Lower lobe of right lung (tissue), 2 donors: ENCODE measurements at regions not wholly inside any gene's neighbourhood (a gene's known extent, or its start where the extent isn't known, plus 50 kb on each side); places are given as distances from the start of the nearest gene placed in this dataset.
"Not testable (repeated sequence)": the region's sequence is repeated elsewhere in the genome, so short reads cannot be mapped to it uniquely, and the experiment has no call there.

ENCODE experiments used
- ATAC-seq, 2 donors: fragments of 200-7000 bp; cut with Tn5 transposase; one replicate each; pipeline ENCODE4 v1.9.1; 2020 to 2022; ENCODE audit warnings: mild to moderate bottlenecking in 2 of 2, moderate library complexity in 2 of 2
- DNase-seq: peaks from one replicate; pipeline ENCODE4 v3.0.0-alpha.2; 2020
- H3K27ac ChIP-seq: fragments of 200-600 bp; one replicate; pipeline ENCODE4 v1.8.0; 2022
- H3K27me3 ChIP-seq: fragments of 200-600 bp; one replicate; pipeline ENCODE4 v1.8.0; 2022; ENCODE audit warnings: low read depth
- H3K36me3 ChIP-seq: fragments of 200-600 bp; one replicate; pipeline ENCODE4 v1.8.0; 2022; ENCODE audit warnings: mild to moderate bottlenecking
- H3K4me1 ChIP-seq: fragments of 200-600 bp; one replicate; pipeline ENCODE4 v1.8.0; 2022
- H3K4me3 ChIP-seq: fragments of 200-600 bp; one replicate; pipeline ENCODE4 v1.8.0; 2022; ENCODE audit warnings: mild to moderate bottlenecking
- H3K9me3 ChIP-seq: fragments of 200-600 bp; one replicate; pipeline ENCODE4 v1.8.0; 2022
- intact Hi-C: fragments of 100-400 bp; cut with DNase I; formaldehyde crosslinking; loops from one replicate; pipeline ENCODE4 v1.11.0; 2022
- TF ChIP-seq, protein P1 (sequence below): fragments of 200-600 bp; IDR thresholded peaks from one replicate; pipeline ENCODE4 v1.8.0; 2022; ENCODE audit warnings: antibody characterized with exemption, mild to moderate bottlenecking
- donor health status: DM: no; HTN: yes; CAD: no; lungs with severe emphysema.

GRCh38 chr3:59185591-59186369, 136.0 kb upstream of the CFAP20DC start:
- Histone ChIP-seq H3K4me3 (no peak overlapping the region), H3K27me3 (no peaks in the 10 kb centered on the region), H3K36me3 (no peaks in the 10 kb centered on the region), H3K9me3 (no peaks in the 10 kb centered on the region), H3K27ac (no peak overlapping the region), H3K4me1 (no peaks in the 10 kb centered on the region)
- DNase-seq, result no peak
- TF ChIP-seq, protein P1, sequence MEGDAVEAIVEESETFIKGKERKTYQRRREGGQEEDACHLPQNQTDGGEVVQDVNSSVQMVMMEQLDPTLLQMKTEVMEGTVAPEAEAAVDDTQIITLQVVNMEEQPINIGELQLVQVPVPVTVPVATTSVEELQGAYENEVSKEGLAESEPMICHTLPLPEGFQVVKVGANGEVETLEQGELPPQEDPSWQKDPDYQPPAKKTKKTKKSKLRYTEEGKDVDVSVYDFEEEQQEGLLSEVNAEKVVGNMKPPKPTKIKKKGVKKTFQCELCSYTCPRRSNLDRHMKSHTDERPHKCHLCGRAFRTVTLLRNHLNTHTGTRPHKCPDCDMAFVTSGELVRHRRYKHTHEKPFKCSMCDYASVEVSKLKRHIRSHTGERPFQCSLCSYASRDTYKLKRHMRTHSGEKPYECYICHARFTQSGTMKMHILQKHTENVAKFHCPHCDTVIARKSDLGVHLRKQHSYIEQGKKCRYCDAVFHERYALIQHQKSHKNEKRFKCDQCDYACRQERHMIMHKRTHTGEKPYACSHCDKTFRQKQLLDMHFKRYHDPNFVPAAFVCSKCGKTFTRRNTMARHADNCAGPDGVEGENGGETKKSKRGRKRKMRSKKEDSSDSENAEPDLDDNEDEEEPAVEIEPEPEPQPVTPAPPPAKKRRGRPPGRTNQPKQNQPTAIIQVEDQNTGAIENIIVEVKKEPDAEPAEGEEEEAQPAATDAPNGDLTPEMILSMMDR, result no peak
- ATAC-seq, result no peak
- intact Hi-C loops, result no loop called here

- intact Hi-C loops, result no loop called here
- Histone ChIP-seq H3K4me1 (no peaks in the 10 kb centered on the region), H3K27me3 (no peaks in the 10 kb centered on the region), H3K4me3 (no peak overlapping the region), H3K27ac (no peak overlapping the region), H3K9me3 (no peaks in the 10 kb centered on the region), H3K36me3 (no peaks in the 10 kb centered on the region)
- no peak for DNase-seq
- TF ChIP-seq, protein P1, result no peak
- no peak for ATAC-seq
These were observed 130.2 kb upstream of the CFAP20DC start for GRCh38 chr3:59180006-59180405.

DNA sequence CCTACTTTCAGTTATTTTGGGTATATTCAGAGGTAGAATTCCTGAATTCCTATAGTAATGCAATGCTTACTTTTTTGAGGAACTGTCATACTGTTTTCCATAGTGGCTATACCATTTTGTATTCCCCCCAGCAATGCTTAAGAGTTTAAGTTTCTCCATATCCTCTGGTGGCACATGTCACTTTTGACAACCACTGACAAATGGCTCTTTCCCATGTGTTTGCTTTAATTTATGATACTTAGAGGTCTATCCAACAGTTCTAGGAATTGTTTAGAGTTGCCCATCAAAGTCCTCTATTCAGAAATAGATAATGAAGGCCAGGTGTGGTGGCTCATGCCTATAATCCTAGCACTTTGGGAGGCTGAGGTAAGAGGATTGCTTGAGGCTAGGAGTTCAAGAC, 128.9 kb upstream of the CFAP20DC start:
- intact Hi-C loops, result no loop called here
- no peaks in the 10 kb centered on the region for H3K9me3 ChIP-seq

GRCh38 chr3:59171491-59171890, 121.7 kb upstream of the CFAP20DC start:
- intact Hi-C loops, result no loop called here
- TF ChIP-seq, protein P1, result no peak
- ATAC-seq (no peak), DNase-seq (no peak)
- no peak overlapping the region for H3K27ac ChIP-seq
- H3K27me3 ChIP-seq, result no peaks in the 10 kb centered on the region
- no peak overlapping the region for H3K4me3 ChIP-seq
- H3K4me1 ChIP-seq, result no peaks in the 10 kb centered on the region
- H3K9me3 ChIP-seq, result no peaks in the 10 kb centered on the region
- H3K36me3 ChIP-seq, result no peaks in the 10 kb centered on the region

More for the DNA sequence above, 128.9 kb upstream of the CFAP20DC start:
- TF ChIP-seq, protein P1, result no peak
- no peaks in the 10 kb centered on the region for H3K4me1 ChIP-seq
- no peak overlapping the region for H3K4me3 ChIP-seq
- DNase-seq (no peak), ATAC-seq (no peak)
- no peaks in the 10 kb centered on the region for H3K27me3 ChIP-seq
- H3K27ac ChIP-seq, result no peak overlapping the region
- no peaks in the 10 kb centered on the region for H3K36me3 ChIP-seq

- H3K4me3 ChIP-seq, H3K9me3 ChIP-seq, H3K4me1 ChIP-seq, H3K27ac ChIP-seq, ATAC-seq, intact Hi-C loops, DNase-seq, H3K27me3 ChIP-seq, H3K36me3 ChIP-seq: not testable (repeated sequence)
These were observed 120.3 kb upstream of the CFAP20DC start for GRCh38 chr3:59170166-59170565.

DNA sequence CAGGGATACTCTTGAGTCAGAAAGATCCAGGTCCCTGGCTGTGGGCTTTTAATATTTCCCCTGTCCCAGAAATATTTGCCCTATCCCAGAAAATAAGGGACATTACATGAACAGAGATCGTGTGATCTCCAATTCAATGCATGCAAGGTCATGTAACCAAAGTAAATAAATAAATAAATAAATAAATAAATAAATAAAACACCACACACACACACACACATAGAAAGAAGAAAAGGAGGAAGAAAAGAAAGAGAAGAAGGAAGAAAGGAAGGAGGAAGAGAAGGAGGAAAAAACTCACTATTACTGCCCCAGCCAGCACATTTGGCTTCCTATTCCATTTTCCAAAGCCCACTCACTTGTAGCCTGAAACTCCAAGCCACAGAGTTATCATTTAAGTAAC, 117.9 kb upstream of the CFAP20DC start:
- Histone ChIP-seq H3K4me1 (no peaks in the 10 kb centered on the region), H3K4me3 (no peak overlapping the region), H3K9me3 (no peaks in the 10 kb centered on the region), H3K27ac (no peak overlapping the region), H3K27me3 (no peaks in the 10 kb centered on the region), H3K36me3 (no peaks in the 10 kb centered on the region)
- ATAC-seq (no peak), DNase-seq (no peak)
- intact Hi-C loops, result no loop called here
- TF ChIP-seq, protein P1, result no peak
